ENCODE measurements at regions not wholly inside any gene's neighbourhood (a gene's known extent, or its start where the extent isn't known, plus 50 kb on each side); places are given as distances from the start of the nearest gene placed in this dataset.

DNA sequence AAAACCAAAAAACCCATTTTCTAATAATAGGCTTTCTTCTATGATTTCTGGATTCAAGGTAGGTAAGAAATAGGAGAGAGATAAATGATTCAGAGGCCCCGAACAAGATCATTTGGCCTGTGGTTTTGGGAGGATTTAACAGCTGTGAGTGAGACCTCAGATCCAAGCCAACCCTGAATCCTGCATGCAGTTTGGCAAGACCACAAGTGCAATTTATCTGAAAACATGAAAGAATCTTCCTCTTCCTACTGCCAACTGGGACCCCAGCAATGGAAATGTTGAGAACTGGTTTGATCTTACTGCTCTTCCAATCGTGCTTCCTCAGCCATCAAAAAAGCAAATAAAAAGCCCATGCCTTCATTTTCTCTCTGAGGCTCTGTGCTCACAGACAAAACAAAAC lies 519.7 kb upstream of the TBX3 start:
- no peaks in the 10 kb centered on the region for H3K4me1 Mint-ChIP-seq
- H3K9me3 Mint-ChIP-seq, result no peaks in the 10 kb centered on the region
- DNase-seq, result no peak
- H3K27ac Mint-ChIP-seq, result no peak overlapping the region
- H3K27me3 Mint-ChIP-seq, result peaks cover 2% of the 10 kb centered on the region
- no peak overlapping the region for H3K4me3 Mint-ChIP-seq
- no peaks in the 10 kb centered on the region for H3K36me3 Mint-ChIP-seq

DNA sequence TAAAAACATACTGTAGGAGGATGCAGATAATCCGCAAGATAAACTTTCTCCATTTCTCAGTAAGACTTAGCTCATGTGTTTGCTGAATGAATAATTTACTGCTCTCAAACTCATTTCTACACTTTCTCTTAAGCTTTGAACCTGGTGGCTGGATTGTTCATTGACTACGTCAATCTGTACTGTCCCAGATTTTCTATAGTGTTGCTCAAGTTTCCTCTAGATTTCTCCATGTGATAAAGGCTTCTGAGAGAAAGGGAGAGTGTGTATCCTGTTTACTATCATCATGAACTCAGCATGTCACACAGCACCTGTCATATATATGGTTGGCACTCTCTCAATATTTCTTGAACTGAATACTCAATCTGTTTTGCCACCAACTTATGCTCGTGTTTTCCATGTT lies 518.0 kb upstream of the TBX3 start:
- no peaks in the 10 kb centered on the region for H3K9me3 Mint-ChIP-seq

GRCh38 chr12:115199831-115200230 lies 515.9 kb upstream of the TBX3 start:
- DNase-seq, result no peak
- no peaks in the 10 kb centered on the region for H3K4me1 Mint-ChIP-seq
- no peaks in the 10 kb centered on the region for H3K9me3 Mint-ChIP-seq
- no peak overlapping the region for H3K27ac Mint-ChIP-seq
- peaks cover 2% of the 10 kb centered on the region for H3K27me3 Mint-ChIP-seq
- H3K4me3 Mint-ChIP-seq, result no peak overlapping the region
- no peaks in the 10 kb centered on the region for H3K36me3 Mint-ChIP-seq

More for the DNA sequence above, 518.0 kb upstream of the TBX3 start:
- DNase-seq, result no peak
- no peak overlapping the region for H3K4me3 Mint-ChIP-seq
- H3K36me3 Mint-ChIP-seq, result no peaks in the 10 kb centered on the region
- H3K4me1 Mint-ChIP-seq, result no peaks in the 10 kb centered on the region
- H3K27me3 Mint-ChIP-seq, result peaks cover 2% of the 10 kb centered on the region
- no peak overlapping the region for H3K27ac Mint-ChIP-seq

- no peak overlapping the region for H3K27ac Mint-ChIP-seq
- no peak overlapping the region for H3K4me3 Mint-ChIP-seq
- H3K36me3 Mint-ChIP-seq, result no peaks in the 10 kb centered on the region
- H3K27me3 Mint-ChIP-seq, result no peaks in the 10 kb centered on the region
- H3K4me1 Mint-ChIP-seq, result no peaks in the 10 kb centered on the region
- peaks cover 7% of the 10 kb centered on the region for H3K9me3 Mint-ChIP-seq
- DNase-seq, result no peak
Measured at GRCh38 chr12:115194857-115195256, 510.9 kb upstream of the TBX3 start.

GRCh38 chr12:115194448-115194847 lies 510.5 kb upstream of the TBX3 start:
- H3K27me3 Mint-ChIP-seq, result no peaks in the 10 kb centered on the region
- no peak for DNase-seq
- peaks cover 7% of the 10 kb centered on the region for H3K9me3 Mint-ChIP-seq
- no peak overlapping the region for H3K4me3 Mint-ChIP-seq
- no peaks in the 10 kb centered on the region for H3K36me3 Mint-ChIP-seq
- H3K27ac Mint-ChIP-seq, result no peak overlapping the region
- no peaks in the 10 kb centered on the region for H3K4me1 Mint-ChIP-seq

DNA sequence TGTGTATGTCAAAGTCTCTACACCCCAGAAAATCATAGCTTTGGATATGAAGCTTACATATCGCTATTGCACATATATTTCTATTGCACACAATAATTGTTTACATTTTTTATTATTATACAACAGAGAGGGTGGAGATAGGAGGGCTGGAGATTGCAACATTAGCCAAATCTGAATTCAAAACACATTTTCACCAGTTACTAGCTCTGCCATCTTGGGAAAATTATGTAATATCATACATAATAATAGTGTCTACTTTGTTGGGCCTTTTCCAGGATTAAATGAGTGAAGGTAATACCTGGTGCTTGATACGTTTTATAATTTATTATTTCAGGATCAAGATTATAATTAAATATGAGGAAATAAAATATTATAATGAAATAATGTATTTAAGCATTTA lies 507.4 kb upstream of the TBX3 start:
- no peaks in the 10 kb centered on the region for H3K27me3 Mint-ChIP-seq
- no peaks in the 10 kb centered on the region for H3K4me1 Mint-ChIP-seq
- DNase-seq, result no peak
- no peak overlapping the region for H3K4me3 Mint-ChIP-seq
- H3K36me3 Mint-ChIP-seq, result no peaks in the 10 kb centered on the region
- H3K27ac Mint-ChIP-seq, result no peak overlapping the region
- H3K9me3 Mint-ChIP-seq, result peaks cover 9% of the 10 kb centered on the region

DNA sequence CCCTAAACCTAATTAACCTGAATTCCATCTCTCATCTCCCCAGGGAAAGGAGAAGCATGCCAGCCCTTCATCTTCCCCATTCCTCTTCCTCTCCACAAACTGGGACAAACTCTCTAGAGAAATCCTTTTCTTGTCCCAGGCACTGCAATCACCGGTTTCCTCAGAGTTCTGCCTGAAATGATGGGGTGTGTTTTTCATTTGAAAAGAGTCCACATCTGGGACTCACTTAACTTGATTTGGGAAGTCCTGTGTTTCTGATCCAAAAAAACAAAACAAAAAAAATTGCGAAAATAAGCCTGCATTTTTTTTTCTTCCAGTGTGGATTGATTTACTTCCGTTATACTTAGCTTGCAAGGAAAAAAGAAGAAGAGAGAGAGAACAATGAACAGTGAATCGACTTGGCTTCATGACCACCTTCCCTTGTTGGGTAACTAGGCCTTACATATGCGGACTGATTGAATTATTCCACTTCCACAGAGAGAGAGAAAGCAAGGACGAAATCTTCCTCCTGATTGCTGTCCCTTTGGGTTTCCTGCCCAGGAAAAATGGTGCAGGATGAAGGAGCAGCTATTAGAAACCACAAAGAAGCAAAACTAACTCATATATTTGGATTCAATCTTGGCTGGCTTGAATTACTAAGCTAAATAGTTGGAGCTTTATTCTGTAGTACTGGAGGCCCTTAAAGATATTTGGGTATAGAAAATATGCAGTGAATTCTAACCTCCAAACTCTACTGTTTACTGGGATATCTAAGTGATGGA lies 506.2 kb upstream of the TBX3 start:
- Mint-ChIP-seq H3K36me3 (no peaks in the 10 kb centered on the region), H3K27ac (no peak overlapping the region)

GRCh38 chr12:115185506-115185905 lies 501.5 kb upstream of the TBX3 start:
- no peaks in the 10 kb centered on the region for H3K4me1 Mint-ChIP-seq
- no peaks in the 10 kb centered on the region for H3K36me3 Mint-ChIP-seq
- H3K27me3 Mint-ChIP-seq, result no peaks in the 10 kb centered on the region
- no peak overlapping the region for H3K4me3 Mint-ChIP-seq
- H3K9me3 Mint-ChIP-seq, result peaks cover 5% of the 10 kb centered on the region
- H3K27ac Mint-ChIP-seq, result no peak overlapping the region
- DNase-seq, result no peak

More for the DNA sequence above, 506.2 kb upstream of the TBX3 start:
- no peak overlapping the region for H3K4me3 Mint-ChIP-seq
- no peaks in the 10 kb centered on the region for H3K4me1 Mint-ChIP-seq
- no peaks in the 10 kb centered on the region for H3K27me3 Mint-ChIP-seq
- peaks cover 12% of the 10 kb centered on the region for H3K9me3 Mint-ChIP-seq
- DNase-seq, result no peak

- H3K27ac Mint-ChIP-seq, result no peak overlapping the region
- no peak overlapping the region for H3K4me3 Mint-ChIP-seq
- H3K9me3 Mint-ChIP-seq, result peaks cover 5% of the 10 kb centered on the region
- no peak for DNase-seq
- no peaks in the 10 kb centered on the region for H3K4me1 Mint-ChIP-seq
- no peaks in the 10 kb centered on the region for H3K36me3 Mint-ChIP-seq
- H3K27me3 Mint-ChIP-seq, result no peaks in the 10 kb centered on the region
Measured at GRCh38 chr12:115183752-115184151, 499.8 kb upstream of the TBX3 start.

DNA sequence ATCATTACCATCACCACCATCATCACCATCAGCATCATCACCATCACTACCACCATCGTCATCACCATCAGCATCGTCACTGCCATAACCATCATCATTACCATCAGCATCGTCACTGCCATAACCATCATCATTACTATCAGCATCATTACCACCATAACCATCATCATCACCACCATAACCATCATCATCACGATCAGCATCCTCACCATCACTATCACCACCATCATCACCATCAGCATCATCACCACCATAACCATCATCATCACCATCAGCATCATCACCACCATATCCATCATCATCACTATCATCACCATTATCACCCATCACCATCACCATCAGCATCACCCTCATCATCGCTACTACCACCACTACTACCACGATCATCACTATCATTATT lies 493.9 kb upstream of the TBX3 start:
- Mint-ChIP-seq H3K36me3 (no peaks in the 10 kb centered on the region), H3K4me3 (no peak overlapping the region), H3K4me1 (no peaks in the 10 kb centered on the region), H3K27ac (no peak overlapping the region), H3K9me3 (no peaks in the 10 kb centered on the region), H3K27me3 (no peaks in the 10 kb centered on the region)
- DNase-seq, result no peak

DNA sequence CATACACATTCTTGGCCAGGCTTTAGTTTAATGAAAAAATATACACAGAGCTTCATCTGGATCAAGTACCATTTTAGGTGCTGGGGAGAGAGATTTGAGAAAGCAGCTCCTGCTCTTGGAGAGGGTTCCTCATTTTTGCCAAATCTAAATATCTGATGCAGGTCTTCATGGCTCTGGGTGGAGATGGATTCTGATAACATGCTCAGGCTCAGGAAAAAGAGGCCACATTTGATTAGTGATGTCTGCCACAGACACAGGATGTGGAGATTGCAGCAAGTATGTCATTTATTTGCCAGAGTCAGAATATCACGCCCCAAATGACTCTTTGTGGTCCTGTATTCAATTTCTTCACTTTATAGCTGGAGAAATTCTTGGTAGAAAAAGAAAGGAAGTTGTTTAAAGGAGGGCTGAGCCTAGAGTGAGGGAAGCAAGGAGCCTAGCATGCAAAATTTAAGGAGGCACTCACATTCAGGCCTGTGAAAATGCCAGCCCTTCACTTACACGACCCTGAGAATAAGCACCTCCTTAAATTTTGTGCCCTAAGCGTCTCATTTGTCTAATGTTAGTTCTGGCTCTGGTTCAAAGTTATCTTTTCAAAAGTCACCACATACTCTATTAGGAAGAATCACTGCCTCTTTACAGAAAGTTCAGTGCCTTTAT lies 492.9 kb upstream of the TBX3 start:
- H3K27me3 Mint-ChIP-seq, result no peaks in the 10 kb centered on the region
- no peaks in the 10 kb centered on the region for H3K36me3 Mint-ChIP-seq
- H3K9me3 Mint-ChIP-seq, result no peaks in the 10 kb centered on the region
- no peak overlapping the region for H3K27ac Mint-ChIP-seq
- H3K4me3 Mint-ChIP-seq, result no peak overlapping the region
- DNase-seq, result no peak
- H3K4me1 Mint-ChIP-seq, result no peaks in the 10 kb centered on the region

DNA sequence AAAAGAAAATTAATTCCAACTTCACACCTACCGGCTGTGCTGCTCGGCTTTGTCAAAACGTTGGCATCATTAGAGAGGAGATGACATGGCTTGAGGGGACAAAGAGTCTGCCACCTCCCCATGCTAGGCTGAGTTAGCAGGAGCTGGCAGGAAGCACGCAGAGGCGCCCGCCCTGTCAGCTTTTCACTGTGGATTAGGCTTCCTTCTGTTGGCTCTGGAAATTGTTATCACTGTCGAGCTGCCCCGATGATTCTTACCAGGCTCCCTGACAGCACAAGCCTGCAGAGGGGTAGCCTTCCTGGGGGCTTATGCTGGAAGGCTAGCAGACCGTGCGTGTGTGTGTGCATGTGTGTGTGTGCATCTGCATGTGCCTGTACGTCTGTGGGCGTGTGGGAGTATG lies 490.9 kb upstream of the TBX3 start:
- no peak for DNase-seq
- no peaks in the 10 kb centered on the region for H3K9me3 Mint-ChIP-seq
- H3K4me3 Mint-ChIP-seq, result no peak overlapping the region
- no peaks in the 10 kb centered on the region for H3K4me1 Mint-ChIP-seq
- no peaks in the 10 kb centered on the region for H3K27me3 Mint-ChIP-seq
- no peak overlapping the region for H3K27ac Mint-ChIP-seq
- no peaks in the 10 kb centered on the region for H3K36me3 Mint-ChIP-seq

DNA sequence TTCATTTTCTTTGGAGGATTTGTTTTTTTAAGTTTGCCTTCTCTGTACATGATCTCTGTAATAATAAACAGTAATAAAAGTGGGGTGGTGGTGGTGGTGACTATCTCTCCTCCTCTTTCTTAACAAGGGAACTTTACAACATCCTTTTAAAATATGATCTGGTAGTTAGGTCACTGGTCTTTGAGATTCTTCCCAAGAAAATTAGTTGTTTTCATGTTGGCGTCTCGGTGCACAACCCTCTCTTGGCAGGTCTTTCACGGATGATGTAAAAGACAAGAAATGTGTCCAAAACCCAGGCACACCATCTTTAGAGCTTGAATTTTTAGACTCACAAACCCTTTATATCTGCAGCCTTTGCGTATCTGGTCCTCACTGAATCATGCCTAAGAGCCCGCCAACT lies 488.5 kb upstream of the TBX3 start:
- H3K9me3 Mint-ChIP-seq, result no peaks in the 10 kb centered on the region
- H3K27ac Mint-ChIP-seq, result no peak overlapping the region
- H3K4me1 Mint-ChIP-seq, result no peaks in the 10 kb centered on the region
- no peaks in the 10 kb centered on the region for H3K27me3 Mint-ChIP-seq
- H3K36me3 Mint-ChIP-seq, result no peaks in the 10 kb centered on the region
- H3K4me3 Mint-ChIP-seq, result no peak overlapping the region
- DNase-seq, result no peak

GRCh38 chr12:115169981-115170380 lies 486.0 kb upstream of the TBX3 start:
- no peaks in the 10 kb centered on the region for H3K4me1 Mint-ChIP-seq
- DNase-seq, result no peak
- H3K27me3 Mint-ChIP-seq, result no peaks in the 10 kb centered on the region
- no peaks in the 10 kb centered on the region for H3K9me3 Mint-ChIP-seq
- H3K4me3 Mint-ChIP-seq, result no peak overlapping the region
- no peak overlapping the region for H3K27ac Mint-ChIP-seq
- no peaks in the 10 kb centered on the region for H3K36me3 Mint-ChIP-seq

GRCh38 chr12:115166698-115167315 lies 482.8 kb upstream of the TBX3 start:
- H3K36me3 Mint-ChIP-seq, result no peaks in the 10 kb centered on the region
- H3K9me3 Mint-ChIP-seq, result no peaks in the 10 kb centered on the region
- no peaks in the 10 kb centered on the region for H3K27me3 Mint-ChIP-seq
- no peak overlapping the region for H3K4me3 Mint-ChIP-seq
- H3K27ac Mint-ChIP-seq, result no peak overlapping the region
- no peak for DNase-seq
- no peaks in the 10 kb centered on the region for H3K4me1 Mint-ChIP-seq

DNA sequence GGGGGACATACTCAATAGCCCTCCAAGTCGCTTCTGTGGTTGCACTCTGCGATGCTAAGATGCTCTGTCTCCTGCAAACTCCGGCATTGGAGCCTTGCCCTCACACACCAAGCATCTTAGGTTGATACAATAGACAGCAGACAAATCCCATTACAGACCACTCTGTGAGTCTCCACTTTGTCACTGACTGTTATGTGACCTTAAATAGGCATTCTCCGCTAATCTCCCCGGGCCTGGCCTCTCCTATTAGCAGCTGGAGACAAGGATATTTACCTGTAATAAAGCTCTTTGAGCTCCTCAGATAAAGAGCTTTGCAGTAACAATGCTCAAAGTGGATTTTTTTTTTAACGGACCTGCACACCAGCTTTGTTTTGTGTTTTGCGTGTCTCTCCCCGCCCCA lies 479.7 kb upstream of the TBX3 start:
- H3K4me3 Mint-ChIP-seq, result no peak overlapping the region
- no peaks in the 10 kb centered on the region for H3K9me3 Mint-ChIP-seq
- H3K27ac Mint-ChIP-seq, result no peak overlapping the region
- no peaks in the 10 kb centered on the region for H3K27me3 Mint-ChIP-seq
- DNase-seq, result no peak
- no peaks in the 10 kb centered on the region for H3K4me1 Mint-ChIP-seq
- H3K36me3 Mint-ChIP-seq, result no peaks in the 10 kb centered on the region
